GM10248 (cell line): ENCODE measurements at regions not wholly inside any gene's neighbourhood (a gene's known extent, or its start where the extent isn't known, plus 50 kb on each side); places are given as distances from the start of the nearest gene placed in this dataset.

Source experiments
- CTCF ChIA-PET: fragments of 300-600 bp; sonication (Branson Sonifier 250); formaldehyde crosslinking; extraction: SDS; loops from one replicate; lab custom pipeline; 2021; ENCODE audit warnings: antibody characterized with exemption; lab: Yijun Ruan, JAX
- POLR2A ChIA-PET: fragments of 350-650 bp; sonication (Branson Sonifier 250); formaldehyde crosslinking; extraction: SDS; loops from one replicate; lab custom pipeline; 2020; ENCODE audit warnings: antibody characterized with exemption; lab: Yijun Ruan, JAX
- DNase-seq: peaks from one replicate; pipeline ENCODE4 v3.0.0; 2012; ENCODE audit errors: extremely low spot score
- TF ChIP-seq, protein P1 (sequence below): IDR thresholded peaks from 2 replicates; pipeline ENCODE4 v1.5.1; 2012; ENCODE audit warnings: mild to moderate bottlenecking, low read depth; ENCODE audit errors: extremely low read depth, missing control alignments, control extremely low read depth

DNA sequence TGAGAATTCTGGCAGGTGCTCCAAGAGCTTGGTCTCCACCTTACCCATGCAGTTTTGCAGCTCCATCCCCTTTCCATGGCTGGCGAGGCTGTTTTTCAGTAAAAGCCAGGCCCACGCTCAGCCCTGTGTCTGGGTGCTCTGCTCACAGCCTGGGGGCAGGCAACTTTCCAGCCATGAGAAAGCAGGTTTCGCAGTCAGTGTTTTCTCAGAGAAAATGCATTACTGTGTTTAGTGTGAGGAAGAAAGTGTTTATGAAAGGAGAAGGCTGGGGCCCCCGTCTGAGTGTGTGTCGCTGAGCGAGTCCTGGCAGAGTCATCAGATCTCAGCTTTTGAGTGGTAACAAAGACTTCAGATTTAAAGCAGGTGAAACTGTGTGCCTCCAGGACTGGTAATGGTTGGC is 248.1 kb downstream of the IRX1 start:
- CTCF ChIA-PET, result no interaction called here
- DNase-seq, result no peak
- TF ChIP-seq, protein P1, sequence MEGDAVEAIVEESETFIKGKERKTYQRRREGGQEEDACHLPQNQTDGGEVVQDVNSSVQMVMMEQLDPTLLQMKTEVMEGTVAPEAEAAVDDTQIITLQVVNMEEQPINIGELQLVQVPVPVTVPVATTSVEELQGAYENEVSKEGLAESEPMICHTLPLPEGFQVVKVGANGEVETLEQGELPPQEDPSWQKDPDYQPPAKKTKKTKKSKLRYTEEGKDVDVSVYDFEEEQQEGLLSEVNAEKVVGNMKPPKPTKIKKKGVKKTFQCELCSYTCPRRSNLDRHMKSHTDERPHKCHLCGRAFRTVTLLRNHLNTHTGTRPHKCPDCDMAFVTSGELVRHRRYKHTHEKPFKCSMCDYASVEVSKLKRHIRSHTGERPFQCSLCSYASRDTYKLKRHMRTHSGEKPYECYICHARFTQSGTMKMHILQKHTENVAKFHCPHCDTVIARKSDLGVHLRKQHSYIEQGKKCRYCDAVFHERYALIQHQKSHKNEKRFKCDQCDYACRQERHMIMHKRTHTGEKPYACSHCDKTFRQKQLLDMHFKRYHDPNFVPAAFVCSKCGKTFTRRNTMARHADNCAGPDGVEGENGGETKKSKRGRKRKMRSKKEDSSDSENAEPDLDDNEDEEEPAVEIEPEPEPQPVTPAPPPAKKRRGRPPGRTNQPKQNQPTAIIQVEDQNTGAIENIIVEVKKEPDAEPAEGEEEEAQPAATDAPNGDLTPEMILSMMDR, result no peak
- POLR2A ChIA-PET, result no interaction called here

DNA sequence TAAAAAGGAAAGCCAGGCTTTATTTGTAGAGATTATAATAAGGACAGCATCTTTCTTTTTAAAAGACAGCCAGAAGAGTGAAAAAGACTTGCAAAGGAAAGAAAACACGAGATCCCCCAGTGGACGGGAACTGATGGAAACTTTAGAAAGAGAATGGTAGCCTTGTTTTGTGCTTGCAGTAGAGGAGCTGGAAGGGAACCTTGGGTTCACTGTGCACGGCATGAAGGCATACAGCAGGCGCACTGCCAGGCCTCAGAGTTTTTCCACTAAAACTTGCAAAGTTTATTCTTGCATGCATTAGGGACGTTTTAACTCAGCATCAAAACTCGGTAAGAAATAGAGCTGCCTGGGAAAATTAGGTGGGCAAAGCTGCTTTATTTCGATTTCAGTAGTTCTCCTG is 248.6 kb downstream of the IRX1 start:
- DNase-seq, result no peak
- ChIA-PET POLR2A (no interaction called here), CTCF (interaction anchor here (0.9 kb wide), 1 partner anchor 10 kb away, joined by 3 read pairs; no protein-coding TSS in a partner anchor)
- TF ChIP-seq, protein P1, result no peak

DNA sequence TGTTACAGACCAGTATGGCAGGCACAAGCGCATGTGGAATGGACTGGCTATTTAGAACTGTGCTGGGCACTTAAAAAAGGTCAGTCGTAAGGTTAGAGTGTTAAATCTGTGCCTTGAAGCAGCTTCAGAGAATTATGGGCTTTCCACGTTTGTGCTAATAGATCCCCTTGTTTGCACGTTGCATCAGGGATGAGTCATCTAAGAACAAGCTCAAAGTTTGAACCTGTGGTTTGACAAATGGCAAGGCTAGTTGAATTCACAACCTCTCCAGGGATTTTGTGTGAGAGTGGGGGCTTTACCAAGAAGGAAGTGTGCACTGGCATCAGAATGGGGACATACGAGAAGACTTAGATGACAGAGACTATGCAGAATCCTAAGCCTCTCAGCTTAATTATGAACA is 249.6 kb downstream of the IRX1 start:
- DNase-seq, result no peak
- CTCF ChIA-PET, result no interaction called here
- POLR2A ChIA-PET, result interaction anchor here (0.6 kb wide), 1 partner anchor 97 kb away, joined by 4 read pairs; no protein-coding TSS in a partner anchor
- TF ChIP-seq, protein P1, result no peak

DNA sequence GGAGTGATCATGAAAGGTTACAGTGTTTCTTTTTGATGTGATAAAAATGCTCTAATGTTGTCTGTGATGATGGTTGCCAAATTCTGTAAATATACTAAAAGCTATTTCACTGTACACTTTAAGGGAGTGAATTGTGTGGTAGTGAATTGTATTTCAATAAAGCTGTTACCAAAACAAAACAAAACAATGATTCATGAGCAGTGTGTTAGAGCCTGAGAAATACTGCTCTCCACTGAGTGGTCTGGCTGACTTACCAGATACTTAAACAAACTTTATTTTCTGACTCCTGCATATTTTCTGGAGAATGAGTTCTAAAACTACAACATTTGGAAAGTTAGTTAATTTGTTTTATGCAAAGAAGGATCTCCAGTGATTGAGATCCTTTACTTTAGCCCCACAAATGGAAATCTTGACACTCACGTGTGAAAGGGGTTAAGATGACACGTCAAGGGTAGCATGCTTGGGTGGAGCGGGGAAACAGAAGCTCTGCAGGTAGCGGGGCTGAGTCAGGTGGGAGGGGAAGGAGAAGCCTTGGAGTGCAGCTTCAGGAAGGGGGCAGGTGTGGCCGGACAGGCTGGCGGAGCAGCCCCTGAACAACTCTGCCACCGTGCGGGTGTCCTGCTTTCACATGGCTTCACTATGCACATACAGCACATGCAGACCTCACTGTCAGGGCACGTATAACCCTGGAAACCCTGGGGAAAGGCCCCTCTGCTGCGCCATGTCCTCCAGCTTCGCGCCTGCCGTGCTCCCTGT is 256.7 kb downstream of the IRX1 start:
- no peak for DNase-seq
- CTCF ChIA-PET, result no interaction called here
- TF ChIP-seq, protein P1, result no peak
- POLR2A ChIA-PET, result no interaction called here

DNA sequence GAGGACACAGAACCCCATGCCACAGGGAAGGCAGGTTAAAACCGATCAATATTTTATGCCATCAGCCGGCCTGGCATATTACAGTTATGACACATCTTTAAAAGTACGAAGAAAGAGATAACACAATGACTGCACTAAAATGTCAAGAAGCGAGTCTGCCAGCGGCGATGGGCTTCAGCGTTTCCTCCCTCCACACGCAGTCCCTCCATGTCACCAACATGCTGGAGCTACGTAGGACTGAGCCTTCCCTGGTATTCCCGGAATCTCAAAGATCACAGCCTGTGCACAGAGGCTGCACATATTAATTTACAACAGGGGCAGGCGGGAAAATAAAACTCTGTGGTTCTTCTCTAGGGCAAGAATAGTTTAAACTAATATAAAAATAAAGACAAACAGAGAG is 257.7 kb downstream of the IRX1 start:
- POLR2A ChIA-PET, result no interaction called here
- CTCF ChIA-PET, result interaction anchor here (0.6 kb wide), 1 partner anchor 9 kb away, joined by 3 read pairs; no protein-coding TSS in a partner anchor
- TF ChIP-seq, protein P1, result no peak
- no peak for DNase-seq

DNA sequence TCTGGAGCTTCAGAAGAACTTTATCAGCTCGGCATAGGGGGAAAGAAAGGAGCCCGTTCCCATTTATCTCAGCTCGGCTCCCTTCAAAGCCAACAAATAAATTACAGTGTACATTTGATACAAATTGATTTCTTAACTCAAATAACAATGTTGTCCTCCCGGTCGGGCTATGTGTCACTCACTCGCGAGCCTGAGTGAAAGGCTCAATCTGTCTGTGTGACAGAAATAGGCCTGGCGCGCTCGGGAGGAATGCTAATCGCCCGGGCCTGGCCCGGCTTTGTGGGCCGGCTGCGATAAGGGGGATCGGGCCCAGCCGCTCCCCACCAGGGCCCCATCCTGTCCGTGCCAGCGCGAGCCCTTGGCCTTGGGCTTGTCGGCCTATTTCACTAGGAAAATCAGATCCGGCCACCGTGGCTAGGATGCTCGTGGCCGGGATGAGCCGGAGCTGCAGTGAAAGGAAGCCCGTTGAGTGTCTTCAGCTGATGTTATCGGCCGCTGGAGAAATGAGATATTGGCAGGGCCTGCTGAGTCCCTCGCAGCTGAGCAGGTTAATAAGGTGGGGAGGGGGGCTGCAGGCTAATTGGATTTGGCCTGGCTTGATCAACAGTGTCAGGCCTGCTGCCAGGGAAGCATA is 258.7 kb downstream of the IRX1 start:
- TF ChIP-seq, protein P1, result no peak
- DNase-seq, result no peak
- ChIA-PET CTCF (interaction anchor here (0.6 kb wide), 1 partner anchor 10 kb away, joined by 3 read pairs; no protein-coding TSS in a partner anchor), POLR2A (no interaction called here)
